ENCODE measurements at regions not wholly inside any gene's neighbourhood (a gene's known extent, or its start where the extent isn't known, plus 50 kb on each side); places are given as distances from the start of the nearest gene placed in this dataset.

GRCh38 chr2:181114021-181114420 lies 133.6 kb downstream of the UBE2E3 start:
- DNase-seq (ENCODE audit: extremely low read depth, low read depth), result no peak

GRCh38 chr2:181116261-181116660 lies 135.9 kb downstream of the UBE2E3 start:
- DNase-seq (ENCODE audit: extremely low read depth, low read depth), result no peak

- DNase-seq (ENCODE audit: extremely low read depth, low read depth), result no peak
Observed at GRCh38 chr2:181117206-181117925, 137.0 kb downstream of the UBE2E3 start.

GRCh38 chr2:181120625-181121024 lies 140.2 kb downstream of the UBE2E3 start:
- DNase-seq (ENCODE audit: extremely low read depth, low read depth), result no peak

GRCh38 chr2:181121996-181122395 lies 141.6 kb downstream of the UBE2E3 start:
- DNase-seq (ENCODE audit: extremely low read depth, low read depth), result no peak

- DNase-seq (ENCODE audit: extremely low read depth, low read depth), result no peak
Observed at GRCh38 chr2:181122601-181123000, 142.2 kb downstream of the UBE2E3 start.

GRCh38 chr2:181123798-181124231 lies 143.4 kb downstream of the UBE2E3 start:
- DNase-seq (ENCODE audit: extremely low read depth, low read depth), result no peak

GRCh38 chr2:181124497-181124896 lies 144.1 kb downstream of the UBE2E3 start:
- DNase-seq (ENCODE audit: extremely low read depth, low read depth), result no peak

- DNase-seq (ENCODE audit: extremely low read depth, low read depth), result no peak
Observed at GRCh38 chr2:181125359-181125758, 145.0 kb downstream of the UBE2E3 start.

- DNase-seq (ENCODE audit: extremely low read depth, low read depth), result no peak
Observed at GRCh38 chr2:181126311-181126868, 146.0 kb downstream of the UBE2E3 start.

- DNase-seq (ENCODE audit: extremely low read depth, low read depth), result no peak
Observed at GRCh38 chr2:181128199-181128598, 147.8 kb downstream of the UBE2E3 start.

GRCh38 chr2:181129364-181130056 lies 149.1 kb downstream of the UBE2E3 start:
- no peak for DNase-seq (ENCODE audit: extremely low read depth, low read depth)

GRCh38 chr2:181130686-181131085 lies 150.3 kb downstream of the UBE2E3 start:
- no peak for DNase-seq (ENCODE audit: extremely low read depth, low read depth)

GRCh38 chr2:181131584-181131983 lies 151.2 kb downstream of the UBE2E3 start:
- DNase-seq (ENCODE audit: extremely low read depth, low read depth), result no peak

GRCh38 chr2:181138816-181139215 lies 158.4 kb downstream of the UBE2E3 start:
- no peak for DNase-seq (ENCODE audit: extremely low read depth, low read depth)

GRCh38 chr2:181139831-181140230 lies 159.4 kb downstream of the UBE2E3 start:
- DNase-seq (ENCODE audit: extremely low read depth, low read depth), result no peak

- DNase-seq (ENCODE audit: extremely low read depth, low read depth), result no peak
Observed at GRCh38 chr2:181140414-181140813, 160.0 kb downstream of the UBE2E3 start.

- no peak for DNase-seq (ENCODE audit: extremely low read depth, low read depth)
Observed at GRCh38 chr2:181140928-181141327, 160.5 kb downstream of the UBE2E3 start.

- no peak for DNase-seq (ENCODE audit: extremely low read depth, low read depth)
Observed at GRCh38 chr2:181141676-181142075, 161.3 kb downstream of the UBE2E3 start.

GRCh38 chr2:181142514-181142913 lies 162.1 kb downstream of the UBE2E3 start:
- no peak for DNase-seq (ENCODE audit: extremely low read depth, low read depth)

- DNase-seq (ENCODE audit: extremely low read depth, low read depth), result no peak
Observed at GRCh38 chr2:181143790-181144300, 163.4 kb downstream of the UBE2E3 start.

GRCh38 chr2:181145645-181146044 lies 165.2 kb downstream of the UBE2E3 start:
- DNase-seq (ENCODE audit: extremely low read depth, low read depth), result no peak

Measured in NCI-H460 (cell line).